Activated CD4-positive, alpha-beta T cell treated with anti-CD3 and anti-CD28 coated beads, Interleukin-2, amount 10 ng/mL, durations not matched to agents 7 days and 5 days (primary cell): ENCODE measurements at regions not wholly inside any gene's neighbourhood (a gene's known extent, or its start where the extent isn't known, plus 50 kb on each side); places are given as distances from the start of the nearest gene placed in this dataset.

Source experiments
- CTCF ChIA-PET: fragments of 350-600 bp; sonication (Branson Sonifier 250); formaldehyde crosslinking; loops from one replicate; lab custom pipeline; 2021; ENCODE audit warnings: antibody characterized with exemption; lab: Charles Lee
- POLR2A ChIA-PET: fragments of 350-600 bp; sonication (Branson Sonifier 250); formaldehyde crosslinking; loops from one replicate; lab custom pipeline; 2021; ENCODE audit warnings: antibody characterized with exemption; lab: Charles Lee
- DNase-seq: peaks from one replicate; pipeline ENCODE4 v3.0.0-alpha.2; 2020
- H3K27ac Mint-ChIP-seq: one replicate; pipeline ENCODE4 v1.8.0; 2021; ENCODE audit warnings: mild to moderate bottlenecking, moderate library complexity, mixed read lengths
- H3K27me3 Mint-ChIP-seq: one replicate; pipeline ENCODE4 v1.8.0; 2021; ENCODE audit warnings: mixed read lengths
- H3K36me3 Mint-ChIP-seq: one replicate; pipeline ENCODE4 v1.8.0; 2021; ENCODE audit warnings: low read depth, mixed read lengths
- H3K4me1 Mint-ChIP-seq: one replicate; pipeline ENCODE4 v1.8.0; 2021; ENCODE audit warnings: mixed read lengths
- H3K4me3 Mint-ChIP-seq: one replicate; pipeline ENCODE4 v1.8.0; 2021; ENCODE audit warnings: mild to moderate bottlenecking, moderate library complexity, mixed read lengths
- H3K9me3 Mint-ChIP-seq: one replicate; pipeline ENCODE4 v1.8.0; 2021; ENCODE audit warnings: mixed read lengths

DNA sequence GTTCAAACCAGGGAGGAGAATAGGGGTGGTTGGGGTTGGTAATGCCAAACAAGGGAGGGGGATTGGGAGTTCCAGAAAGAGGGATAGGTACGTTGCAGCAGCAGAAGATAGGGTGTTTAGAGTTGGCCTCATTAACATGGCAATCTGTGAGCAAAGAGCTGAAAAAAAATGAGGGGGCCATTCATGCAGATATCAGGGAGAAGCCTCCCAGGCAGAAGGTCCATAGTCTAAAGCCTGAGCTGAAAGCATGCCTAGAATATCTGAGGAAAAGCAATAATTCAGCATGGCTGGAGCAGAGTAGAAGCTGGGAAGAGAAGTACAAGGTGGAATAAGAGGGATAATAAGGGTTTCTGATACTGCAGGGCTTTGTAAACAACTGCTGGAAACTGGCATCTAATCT, 550.9 kb upstream of the LCORL start:
- ChIA-PET CTCF (no interaction called here), POLR2A (no interaction called here)
- Mint-ChIP-seq H3K27ac (no peak overlapping the region), H3K27me3 (peaks cover 2% of the 10 kb centered on the region), H3K36me3 (no peaks in the 10 kb centered on the region), H3K4me3 (no peak overlapping the region), H3K9me3 (no peaks in the 10 kb centered on the region), H3K4me1 (no peaks in the 10 kb centered on the region)
- DNase-seq = no peak

DNA sequence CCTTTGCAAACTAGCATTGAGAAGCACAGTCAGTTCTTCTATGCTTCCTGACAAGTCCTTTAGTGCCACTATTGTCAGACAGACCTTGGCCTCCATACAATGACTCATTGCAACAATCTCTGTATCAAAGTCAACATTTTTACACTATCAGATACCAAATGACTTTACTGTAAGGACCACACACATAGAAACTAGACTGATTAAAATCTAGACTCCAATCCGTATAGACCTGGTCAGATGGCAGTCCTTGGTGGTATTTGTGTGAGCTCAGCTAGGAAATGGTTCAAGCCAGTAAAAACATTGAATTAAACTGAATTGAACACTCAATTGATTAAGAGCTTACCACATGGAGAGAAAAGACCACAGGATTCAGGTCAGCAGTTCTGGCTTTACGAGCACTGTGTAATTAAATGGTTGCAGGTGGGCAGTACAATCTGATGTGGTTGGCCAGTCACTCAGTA, 549.8 kb upstream of the LCORL start:
- Mint-ChIP-seq H3K27me3 (peaks cover 2% of the 10 kb centered on the region), H3K27ac (no peak overlapping the region), H3K9me3 (no peaks in the 10 kb centered on the region), H3K4me3 (no peak overlapping the region), H3K36me3 (no peaks in the 10 kb centered on the region), H3K4me1 (no peaks in the 10 kb centered on the region)
- ChIA-PET POLR2A (no interaction called here), CTCF (no interaction called here)
- DNase-seq = no peak

DNA sequence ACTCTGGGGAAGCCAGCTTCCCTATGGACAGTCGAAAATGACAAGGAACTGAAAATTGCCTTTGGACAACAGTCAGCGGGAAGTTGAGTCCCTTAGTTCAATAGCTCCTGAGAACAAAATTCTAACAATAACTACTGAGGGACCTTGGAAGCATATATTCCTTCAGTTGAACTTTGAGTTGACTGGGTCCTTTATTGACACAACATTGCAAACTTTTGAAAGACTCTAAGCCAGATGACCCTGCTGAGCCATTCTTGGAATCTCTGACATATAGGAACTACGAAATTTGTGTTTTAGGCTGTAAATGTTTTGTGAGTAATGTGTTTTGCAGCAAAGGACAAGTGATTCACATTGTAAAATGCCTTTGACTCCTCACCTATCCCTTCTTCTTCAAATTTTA, 548.8 kb upstream of the LCORL start:
- POLR2A ChIA-PET = no interaction called here
- H3K36me3 Mint-ChIP-seq = no peaks in the 10 kb centered on the region
- DNase-seq = no peak

DNA sequence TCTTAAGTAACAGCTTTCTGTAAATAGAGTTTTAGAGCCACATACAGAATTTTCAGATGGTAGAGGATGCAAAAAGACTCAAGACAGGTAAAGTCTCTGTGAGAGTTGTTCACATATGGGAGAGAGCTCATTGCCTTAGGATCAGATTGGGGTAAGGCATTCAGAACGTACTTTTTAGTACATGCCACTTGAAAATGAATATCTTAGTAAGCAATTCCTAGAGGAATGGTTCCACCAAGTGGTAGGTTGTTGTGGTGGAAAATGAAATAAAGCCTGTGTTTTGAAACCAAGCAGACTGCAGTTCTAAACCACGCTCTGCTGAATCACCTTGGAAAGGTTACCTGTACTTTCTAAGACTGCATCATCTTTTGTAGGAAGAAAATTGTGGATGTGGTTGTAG, 547.0 kb upstream of the LCORL start:
- Mint-ChIP-seq H3K27me3 (no peaks in the 10 kb centered on the region), H3K4me3 (no peak overlapping the region), H3K9me3 (no peaks in the 10 kb centered on the region), H3K27ac (no peak overlapping the region), H3K4me1 (no peaks in the 10 kb centered on the region), H3K36me3 (no peaks in the 10 kb centered on the region)
- POLR2A ChIA-PET = no interaction called here
- DNase-seq = no peak
- CTCF ChIA-PET = no interaction called here

More for the DNA sequence above, 548.8 kb upstream of the LCORL start:
- Mint-ChIP-seq H3K9me3 (no peaks in the 10 kb centered on the region), H3K27me3 (peaks cover 2% of the 10 kb centered on the region), H3K4me1 (no peaks in the 10 kb centered on the region), H3K27ac (no peak overlapping the region), H3K4me3 (no peak overlapping the region)
- CTCF ChIA-PET = no interaction called here

DNA sequence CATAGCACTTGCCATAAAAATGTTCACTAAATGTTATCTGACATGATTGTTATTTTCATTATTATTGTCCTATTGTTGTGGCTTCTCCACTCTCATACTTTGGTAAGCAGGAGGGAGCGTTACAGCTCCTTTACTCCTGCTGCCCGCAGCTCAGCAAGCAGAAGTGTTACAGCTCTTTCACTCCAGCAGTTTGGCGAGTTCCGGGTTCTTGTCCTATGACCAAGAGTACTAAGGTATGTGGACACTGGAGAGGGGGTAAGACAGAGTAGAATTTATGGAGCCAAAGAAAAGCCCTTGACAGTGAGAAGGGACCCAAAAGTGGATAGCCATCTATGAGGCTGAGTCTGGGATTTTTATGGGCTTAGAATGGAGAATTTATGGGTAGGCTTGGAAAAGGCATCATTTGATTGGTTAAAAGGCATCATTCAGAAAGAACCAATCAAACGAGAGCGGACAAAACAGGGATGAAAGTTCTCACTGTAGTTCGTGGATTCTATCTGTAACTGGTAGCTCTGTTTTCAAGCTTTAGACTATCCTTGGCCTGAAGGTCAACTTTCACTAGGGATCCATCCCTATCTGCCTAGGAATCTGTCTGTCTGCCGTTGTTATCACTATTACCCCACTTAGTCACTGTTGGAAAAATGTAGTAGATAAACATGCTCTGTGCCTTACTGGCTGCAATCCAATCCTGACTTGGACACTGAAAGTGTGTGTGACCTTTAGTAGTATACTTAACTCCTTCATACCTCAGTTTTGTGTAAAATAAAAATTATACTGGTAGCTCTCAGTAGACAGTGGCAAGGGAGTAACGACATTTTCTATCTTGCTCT, 545.6 kb upstream of the LCORL start:
- H3K4me1 Mint-ChIP-seq = no peaks in the 10 kb centered on the region

DNA sequence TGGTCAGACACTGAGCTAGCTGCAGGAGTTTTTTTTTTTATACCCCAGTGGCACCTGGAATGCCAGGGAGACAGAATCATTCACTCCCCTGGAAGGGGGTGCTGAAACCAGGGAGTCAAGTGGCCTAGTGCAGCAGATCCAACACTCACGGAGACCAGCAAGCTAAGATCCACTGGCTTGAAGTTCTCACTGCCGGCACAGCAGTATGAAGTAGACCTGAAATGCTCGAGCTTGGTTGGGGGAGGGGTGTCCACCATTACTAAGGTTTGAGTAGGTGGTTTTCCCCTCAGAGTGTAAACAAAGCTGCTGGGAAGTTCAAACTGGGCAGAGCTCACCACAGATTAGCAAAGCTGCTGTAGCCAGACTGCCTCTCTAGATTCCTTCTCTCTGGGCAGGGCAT, 537.9 kb upstream of the LCORL start:
- Mint-ChIP-seq H3K9me3 (peaks cover 2% of the 10 kb centered on the region), H3K4me3 (no peak overlapping the region), H3K27me3 (no peaks in the 10 kb centered on the region), H3K4me1 (no peaks in the 10 kb centered on the region), H3K36me3 (no peaks in the 10 kb centered on the region), H3K27ac (no peak overlapping the region)
- ChIA-PET CTCF (no interaction called here), POLR2A (no interaction called here)
- DNase-seq = no peak

More for the DNA sequence above, 545.6 kb upstream of the LCORL start:
- no peaks in the 10 kb centered on the region for H3K36me3 Mint-ChIP-seq
- no peak for DNase-seq
- POLR2A ChIA-PET = no interaction called here
- H3K9me3 Mint-ChIP-seq = no peaks in the 10 kb centered on the region
- no peaks in the 10 kb centered on the region for H3K27me3 Mint-ChIP-seq
- no peak overlapping the region for H3K27ac Mint-ChIP-seq
- CTCF ChIA-PET = no interaction called here
- H3K4me3 Mint-ChIP-seq = no peak overlapping the region

DNA sequence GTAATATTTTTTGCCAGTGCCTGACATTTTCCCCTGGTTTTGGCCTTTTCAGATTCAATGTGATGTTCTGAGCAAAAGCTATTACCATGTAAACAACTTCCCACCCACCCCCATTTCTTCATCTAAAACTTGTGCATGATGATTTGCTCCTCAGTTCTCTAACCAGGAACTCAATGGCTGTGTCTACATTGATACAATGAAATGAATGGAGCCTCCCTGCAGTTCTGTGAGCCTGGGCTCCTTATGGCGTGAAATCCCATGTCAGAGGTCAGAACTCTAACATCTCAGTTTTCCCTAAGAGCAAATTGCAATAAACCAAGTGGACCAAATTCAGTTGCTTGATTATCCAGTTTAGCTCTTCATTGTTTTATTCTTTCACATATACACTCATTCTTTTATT, 534.8 kb upstream of the LCORL start:
- Mint-ChIP-seq H3K36me3 (no peaks in the 10 kb centered on the region), H3K27me3 (no peaks in the 10 kb centered on the region), H3K4me1 (no peaks in the 10 kb centered on the region), H3K9me3 (peaks cover 2% of the 10 kb centered on the region), H3K27ac (no peak overlapping the region), H3K4me3 (no peak overlapping the region)
- ChIA-PET CTCF (interaction anchor here (1.2 kb wide), 1 partner anchor 13 kb away, joined by 3 read pairs; no protein-coding TSS in a partner anchor), POLR2A (no interaction called here)
- no peak for DNase-seq

DNA sequence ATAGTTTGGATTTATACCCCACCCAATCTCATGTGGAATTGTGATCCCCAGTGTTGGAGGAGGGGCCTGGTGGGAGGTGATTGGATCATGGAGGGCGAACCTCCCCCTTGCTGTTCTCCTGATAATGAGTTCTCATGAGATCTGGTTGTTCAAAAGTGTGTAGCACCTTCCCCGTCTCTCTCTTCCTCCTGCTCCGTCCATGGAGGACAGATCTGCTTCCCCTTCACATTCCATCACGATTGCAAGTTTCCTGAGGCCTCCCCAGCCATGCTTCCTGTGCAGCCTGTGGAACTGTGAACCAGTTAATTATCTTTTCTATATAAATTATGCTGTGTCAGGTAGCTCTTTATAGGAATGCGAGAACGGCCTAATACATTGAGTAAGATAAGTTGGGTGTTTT, 518.8 kb upstream of the LCORL start:
- H3K36me3 Mint-ChIP-seq = no peaks in the 10 kb centered on the region
- no peaks in the 10 kb centered on the region for H3K9me3 Mint-ChIP-seq
- CTCF ChIA-PET = no interaction called here

DNA sequence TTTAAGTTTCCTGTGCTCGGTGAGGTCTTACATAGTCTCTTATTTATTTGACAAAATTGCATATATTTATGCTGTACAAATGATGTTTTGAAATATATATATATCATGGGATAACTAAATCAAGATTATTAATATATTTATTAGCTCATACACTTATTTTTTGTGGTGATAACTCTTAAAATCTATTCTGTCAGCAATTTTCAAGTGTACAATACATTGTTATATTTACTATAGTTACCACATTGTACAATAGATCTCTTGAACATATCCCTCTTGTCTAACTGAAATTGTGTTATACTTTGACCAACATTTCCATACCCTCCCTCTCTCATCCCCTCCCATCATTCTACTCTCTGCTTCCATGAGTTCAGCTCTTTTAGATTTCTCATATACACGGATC, 516.6 kb upstream of the LCORL start:
- no peaks in the 10 kb centered on the region for H3K4me1 Mint-ChIP-seq
- H3K36me3 Mint-ChIP-seq = no peaks in the 10 kb centered on the region

More for the DNA sequence above, 518.8 kb upstream of the LCORL start:
- Mint-ChIP-seq H3K27me3 (no peaks in the 10 kb centered on the region), H3K4me3 (no peak overlapping the region), H3K27ac (no peak overlapping the region), H3K4me1 (no peaks in the 10 kb centered on the region)
- no peak for DNase-seq
- POLR2A ChIA-PET = no interaction called here

DNA sequence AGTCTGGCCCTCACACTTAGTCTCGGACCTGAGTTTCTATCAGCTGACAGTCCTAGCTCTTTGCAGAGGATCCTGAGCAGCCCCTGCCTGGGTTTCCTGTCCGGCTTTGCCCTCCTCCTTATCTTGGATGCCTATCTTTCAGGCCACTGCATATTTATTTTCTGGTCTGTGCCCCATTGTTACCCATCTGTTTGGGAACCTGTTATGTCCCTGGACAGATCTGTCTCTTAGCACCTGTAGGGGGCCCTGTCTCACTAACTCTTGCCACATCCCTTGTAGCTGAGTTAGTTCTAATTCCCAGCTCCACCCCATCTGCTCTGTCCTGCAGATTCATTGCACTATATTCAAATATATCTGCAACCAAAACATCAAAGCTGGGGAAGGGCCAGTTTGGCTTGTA, 514.9 kb upstream of the LCORL start:
- Mint-ChIP-seq H3K4me1 (no peaks in the 10 kb centered on the region), H3K27ac (no peak overlapping the region), H3K9me3 (no peaks in the 10 kb centered on the region), H3K4me3 (no peak overlapping the region), H3K27me3 (no peaks in the 10 kb centered on the region), H3K36me3 (no peaks in the 10 kb centered on the region)
- DNase-seq = no peak
- POLR2A ChIA-PET = no interaction called here
- CTCF ChIA-PET = no interaction called here

More for the DNA sequence above, 516.6 kb upstream of the LCORL start:
- Mint-ChIP-seq H3K4me3 (no peak overlapping the region), H3K9me3 (no peaks in the 10 kb centered on the region), H3K27me3 (no peaks in the 10 kb centered on the region), H3K27ac (no peak overlapping the region)
- CTCF ChIA-PET = no interaction called here
- POLR2A ChIA-PET = no interaction called here
- no peak for DNase-seq

DNA sequence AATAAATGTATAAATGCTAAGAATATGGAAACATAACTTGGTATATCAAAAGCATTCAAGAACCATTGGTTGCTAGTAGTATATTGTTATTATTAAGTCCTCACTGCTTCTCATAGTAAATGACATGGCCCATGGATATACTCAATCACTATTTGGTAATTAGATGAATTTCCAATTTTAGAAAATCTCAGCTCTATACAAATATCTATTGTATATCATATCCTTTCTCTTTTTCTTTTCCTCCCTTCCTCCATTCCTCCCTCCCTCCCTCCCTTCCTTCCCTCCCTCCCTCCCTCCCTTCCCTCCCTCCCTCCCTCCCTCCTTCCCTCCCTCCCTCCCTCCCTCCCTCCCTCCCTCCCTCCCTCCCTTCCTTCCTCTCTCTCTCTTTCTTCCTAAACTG, 514.4 kb upstream of the LCORL start:
- ChIA-PET POLR2A (no interaction called here), CTCF (no interaction called here)
- H3K4me1 Mint-ChIP-seq = no peaks in the 10 kb centered on the region
- H3K4me3 Mint-ChIP-seq = no peak overlapping the region
- no peak for DNase-seq
- H3K27me3 Mint-ChIP-seq = no peaks in the 10 kb centered on the region
- no peaks in the 10 kb centered on the region for H3K9me3 Mint-ChIP-seq
- no peaks in the 10 kb centered on the region for H3K36me3 Mint-ChIP-seq
- no peak overlapping the region for H3K27ac Mint-ChIP-seq

DNA sequence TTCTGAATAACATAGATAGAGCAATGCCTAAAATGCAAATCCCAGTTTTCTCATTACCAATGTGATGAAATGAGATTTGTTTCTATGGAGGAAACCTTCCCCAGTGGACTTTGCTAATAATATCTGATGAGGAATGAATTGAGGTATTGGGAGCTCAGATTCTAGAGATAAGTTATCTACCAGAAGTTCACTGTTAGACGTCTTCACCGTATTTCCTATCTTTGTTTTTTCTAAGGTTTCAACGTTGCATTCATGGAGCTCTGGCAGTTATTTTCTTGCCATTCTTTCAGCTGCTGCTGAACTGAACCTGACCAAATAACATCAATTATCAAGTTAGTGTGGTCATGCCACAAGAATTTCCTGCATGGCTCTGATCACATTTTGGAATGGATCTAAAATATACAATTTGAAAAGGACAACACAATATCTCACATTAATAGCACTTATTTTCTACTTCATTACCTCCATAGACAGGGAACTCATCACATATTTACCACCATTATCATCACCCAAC, 511.8 kb upstream of the LCORL start:
- Mint-ChIP-seq H3K4me1 (no peaks in the 10 kb centered on the region), H3K9me3 (no peaks in the 10 kb centered on the region), H3K4me3 (no peak overlapping the region), H3K27me3 (no peaks in the 10 kb centered on the region), H3K27ac (no peak overlapping the region), H3K36me3 (no peaks in the 10 kb centered on the region)
- ChIA-PET CTCF (interaction anchor here (0.6 kb wide), 1 partner anchor 1711 kb away, joined by 3 read pairs; no protein-coding TSS in a partner anchor), POLR2A (no interaction called here)
- DNase-seq = no peak

DNA sequence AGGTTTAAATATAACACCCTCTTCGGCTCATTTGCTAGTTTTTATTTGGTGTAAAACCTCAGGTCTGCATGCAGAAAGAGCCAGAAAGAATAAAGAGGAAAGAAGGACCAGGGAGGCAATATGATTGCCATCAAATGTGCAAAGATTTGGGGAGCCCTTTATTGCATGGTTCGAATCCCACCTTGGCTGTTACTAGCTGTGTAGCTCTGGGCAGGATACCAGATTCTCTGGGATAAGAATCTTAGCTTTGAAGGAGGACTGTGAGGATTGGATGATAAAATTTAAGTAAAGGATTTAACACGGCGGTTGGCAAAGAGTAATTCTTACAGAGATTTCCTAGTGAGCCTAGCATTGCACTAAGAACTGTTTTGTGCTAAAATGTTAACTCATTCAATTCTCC, 510.2 kb upstream of the LCORL start:
- H3K27me3 Mint-ChIP-seq = no peaks in the 10 kb centered on the region
- no peaks in the 10 kb centered on the region for H3K36me3 Mint-ChIP-seq
- H3K27ac Mint-ChIP-seq = no peak overlapping the region
- CTCF ChIA-PET = no interaction called here
- no peak overlapping the region for H3K4me3 Mint-ChIP-seq
- no peak for DNase-seq
- H3K4me1 Mint-ChIP-seq = no peaks in the 10 kb centered on the region
- H3K9me3 Mint-ChIP-seq = no peaks in the 10 kb centered on the region
- POLR2A ChIA-PET = no interaction called here

DNA sequence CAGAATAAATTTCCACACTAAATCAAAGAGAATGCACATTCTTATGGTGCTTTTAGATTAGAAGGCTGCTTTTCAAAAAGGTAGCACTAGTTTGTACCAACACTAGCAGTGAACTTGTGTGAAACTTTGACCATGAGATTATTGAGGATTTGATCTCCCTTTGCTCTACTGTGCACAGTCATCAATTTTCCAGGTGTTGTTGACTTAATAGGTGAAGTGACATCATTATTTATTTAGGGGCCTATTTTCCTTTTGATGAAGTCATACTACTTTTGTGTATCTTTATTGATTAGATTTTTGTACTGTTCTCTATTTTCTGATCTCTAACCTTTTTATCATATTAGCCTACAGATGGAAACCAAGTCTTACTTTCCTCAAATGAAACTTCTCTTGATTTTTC, 507.9 kb upstream of the LCORL start:
- ChIA-PET CTCF (no interaction called here), POLR2A (no interaction called here)
- Mint-ChIP-seq H3K9me3 (no peaks in the 10 kb centered on the region), H3K27me3 (no peaks in the 10 kb centered on the region), H3K36me3 (no peaks in the 10 kb centered on the region), H3K4me1 (no peaks in the 10 kb centered on the region), H3K27ac (no peak overlapping the region), H3K4me3 (no peak overlapping the region)
- no peak for DNase-seq
